Heart right ventricle (tissue), 16 donors: ENCODE measurements at regions not wholly inside any gene's neighbourhood (a gene's known extent, or its start where the extent isn't known, plus 50 kb on each side); places are given as distances from the start of the nearest gene placed in this dataset.

Source experiments
- ATAC-seq, 8 donors: fragments of 200-7000 bp; cut with Tn5 transposase; one replicate each; pipeline ENCODE4 v1.9.1; 2020; ENCODE audit warnings: mild to moderate bottlenecking in 8 of 8, moderate library complexity in 8 of 8, moderate number of reproducible peaks in 1 of 8
- DNase-seq, 2 donors: peaks; one replicate each; pipeline ENCODE4 v3.0.0-alpha.2; 2020
- H3K27ac ChIP-seq, 10 donors: fragments of 200-600 bp; sonication (generic) in 2 of 10; one replicate each; pipeline versions ENCODE4 v1.5.0 to v1.8.0; 2020 to 2022; ENCODE audit warnings: mild to moderate bottlenecking in 3 of 10
- H3K27me3 ChIP-seq, 7 donors: fragments of 200-600 bp; one replicate each; pipeline ENCODE4 v1.8.0; 2021 to 2022; ENCODE audit warnings: mild to moderate bottlenecking in 2 of 7
- H3K36me3 ChIP-seq, 9 donors: fragments of 200-600 bp; sonication (generic) in 1 of 9; one replicate each; pipeline versions ENCODE4 v1.5.0 to v1.8.0; 2020 to 2022; ENCODE audit warnings: mild to moderate bottlenecking in 2 of 9
- H3K4me1 ChIP-seq, 9 donors: fragments of 200-600 bp; sonication (generic) in 1 of 9; one replicate each; pipeline versions ENCODE4 v1.5.0 to v1.8.0; 2020 to 2022; ENCODE audit warnings: mild to moderate bottlenecking in 4 of 9
- H3K4me3 ChIP-seq, 10 donors: fragments of 200-600 bp; sonication (generic) in 2 of 10; one replicate each; pipeline versions ENCODE4 v1.5.0 to v1.8.0; 2020 to 2022; ENCODE audit warnings: mild to moderate bottlenecking in 7 of 10, moderate library complexity in 2 of 10
- H3K9me3 ChIP-seq, 11 donors: fragments of 200-600 bp in 10 of 11; sonication (generic) in 2 of 11; one replicate each; pipeline versions ENCODE4 v1.5.0 to v1.8.0; 2013 to 2022; ENCODE audit warnings: mild to moderate bottlenecking in 2 of 11, control low read depth in 1 of 11, moderate library complexity in 1 of 11
- WGBS, 2 donors: extraction: QIAGEN DNeasy Blood & Tissue Kit; methylation state at CpG; one replicate each; pipeline ENCODE4 v1.1.7; 2013; ENCODE audit warnings: inconsistent platforms in 1 of 2; 5-methylcytosine and 5-hydroxymethylcytosine counted together
- intact Hi-C, 10 donors: fragments of 100-400 bp; cut with DNase I; formaldehyde crosslinking; loops; one replicate each; pipeline versions ENCODE4 v1.11.1 to v1.14.2; 2022
- TF ChIP-seq, protein P1 (sequence below), 9 donors: fragments of 200-600 bp; sonication (generic) in 2 of 9; IDR thresholded peaks; one replicate each; pipeline versions ENCODE4 v1.5.0 to v1.8.0; 2021 to 2022; ENCODE audit warnings: antibody characterized with exemption in 9 of 9, mild to moderate bottlenecking in 5 of 9, moderate library complexity in 1 of 9
- donor health status: Arrhythmogenic right ventricular cardiomyopathy.
- donor health status: ischemic (EF 13 %, LVEDD 7.1; RV severe dilation, severe dysfunction).
- donor health status: healthy with polysubstance abuse.
- donor health status: DM: no; HTN: yes; CAD: no.
- donor health status: DM: no; HTN: no; CAD: no.
- donor health status: ischemic (EF 25% LVEDD 6.9; RV normal size, moderate dysfunction).
- donor health status: ischemic (EF 25% LVEDD 5.7; RV mildly dilated, moderate dysfunction).
- donor health status: healthy.
- donor health status: DM: yes; HTN: yes; CAD: no.
- donor health status: Ischemic cardiomyopathy.
- donor health status: ischemic (EF 35%, LVEDD 5.7; RV mildly dilated, moderate dysfunction).
- donor health status: nonischemic (EF 11% LVEDD 7.7; RV severe dilation, severe dysfunction).
- donor health status: DM: yes; HTN: yes; CAD: no.
- donor health status: PGD.
- donor health status: ischemic (EF 29% LVEDD 5.4; RV normal size, mild dysfunction).
- donor health status: nonischemic (EF 23%, LVEDD 6.1; RV moderate dilation, normal function).

DNA sequence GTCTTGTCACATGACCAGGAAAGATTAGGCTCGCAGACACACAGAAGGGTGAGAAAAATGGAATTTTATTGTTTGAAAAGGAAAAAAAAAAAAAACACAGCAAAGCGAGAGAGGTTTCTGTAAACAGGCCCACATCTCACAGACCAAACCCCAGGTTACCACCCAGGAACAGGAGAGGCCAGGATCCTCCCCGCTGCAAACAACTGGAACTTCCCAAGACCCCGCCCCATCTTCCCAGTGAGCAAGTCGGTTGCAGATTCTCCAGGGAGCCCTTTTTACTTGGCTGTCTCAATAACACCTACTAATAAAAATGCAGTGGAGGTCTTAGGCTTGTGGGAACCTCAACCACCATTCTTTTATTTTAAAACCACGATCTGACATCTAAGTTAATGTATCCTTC, 84.7 kb upstream of the ETS2 start:
- WGBS, 2 donors, result 75 to 82% methylated on average over 6 of the region's 6 CpGs
- peaks cover 0 to 18% (median 14%) of the 10 kb centered on the region in 11 donors for H3K9me3 ChIP-seq
- intact Hi-C loops, result no loop called here
- no peak overlapping the region for H3K27ac ChIP-seq
- no peak overlapping the region for H3K4me3 ChIP-seq
- TF ChIP-seq, protein P1, sequence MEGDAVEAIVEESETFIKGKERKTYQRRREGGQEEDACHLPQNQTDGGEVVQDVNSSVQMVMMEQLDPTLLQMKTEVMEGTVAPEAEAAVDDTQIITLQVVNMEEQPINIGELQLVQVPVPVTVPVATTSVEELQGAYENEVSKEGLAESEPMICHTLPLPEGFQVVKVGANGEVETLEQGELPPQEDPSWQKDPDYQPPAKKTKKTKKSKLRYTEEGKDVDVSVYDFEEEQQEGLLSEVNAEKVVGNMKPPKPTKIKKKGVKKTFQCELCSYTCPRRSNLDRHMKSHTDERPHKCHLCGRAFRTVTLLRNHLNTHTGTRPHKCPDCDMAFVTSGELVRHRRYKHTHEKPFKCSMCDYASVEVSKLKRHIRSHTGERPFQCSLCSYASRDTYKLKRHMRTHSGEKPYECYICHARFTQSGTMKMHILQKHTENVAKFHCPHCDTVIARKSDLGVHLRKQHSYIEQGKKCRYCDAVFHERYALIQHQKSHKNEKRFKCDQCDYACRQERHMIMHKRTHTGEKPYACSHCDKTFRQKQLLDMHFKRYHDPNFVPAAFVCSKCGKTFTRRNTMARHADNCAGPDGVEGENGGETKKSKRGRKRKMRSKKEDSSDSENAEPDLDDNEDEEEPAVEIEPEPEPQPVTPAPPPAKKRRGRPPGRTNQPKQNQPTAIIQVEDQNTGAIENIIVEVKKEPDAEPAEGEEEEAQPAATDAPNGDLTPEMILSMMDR (IDR thresholded peaks at IDR 0.05), result no peak
- no peaks in the 10 kb centered on the region for H3K4me1 ChIP-seq
- no peaks in the 10 kb centered on the region for H3K27me3 ChIP-seq
- no peaks in the 10 kb centered on the region for H3K36me3 ChIP-seq
- DNase-seq (no peak), ATAC-seq (no peak)

DNA sequence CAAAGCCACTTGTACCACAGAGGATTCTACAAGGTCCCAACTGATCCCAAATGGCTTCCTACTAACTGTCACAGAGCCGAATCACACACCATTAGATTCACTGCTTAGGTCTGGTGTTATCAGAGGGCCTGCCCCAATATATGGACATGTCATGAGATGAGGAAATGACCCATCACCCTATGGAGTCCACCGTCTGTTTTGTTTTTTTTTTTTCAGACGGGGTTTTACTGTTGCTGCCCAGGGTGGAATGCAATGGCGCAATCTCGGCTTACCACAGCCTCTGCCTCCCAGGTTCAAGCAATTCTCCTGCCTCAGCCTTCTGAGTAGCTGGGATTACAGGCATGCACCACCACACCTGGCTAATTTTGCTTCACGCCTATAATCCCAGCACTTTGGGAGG, 83.8 kb upstream of the ETS2 start:
- DNase-seq (no peak), ATAC-seq (no peak)
- WGBS, 2 donors, result 88% methylated on average over 6 of the region's 6 CpGs
- TF ChIP-seq, protein P1 (IDR thresholded peaks at IDR 0.05), result no peak
- Histone ChIP-seq H3K4me3 (no peak overlapping the region), H3K4me1 (no peaks in the 10 kb centered on the region), H3K27ac (no peak overlapping the region), H3K36me3 (no peaks in the 10 kb centered on the region), H3K27me3 (no peaks in the 10 kb centered on the region), H3K9me3 (peaks cover 0 to 23% (median 14%) of the 10 kb centered on the region in 11 donors)
- intact Hi-C loops, result no loop called here

GRCh38 chr21:38725196-38726157, 80.3 kb upstream of the ETS2 start:
- ATAC-seq (no peak), DNase-seq (no peak)
- no peak overlapping the region for H3K27ac ChIP-seq
- H3K4me1 ChIP-seq, result no peaks in the 10 kb centered on the region
- peaks cover 0 to 23% (median 14%) of the 10 kb centered on the region in 11 donors for H3K9me3 ChIP-seq
- no peaks in the 10 kb centered on the region for H3K27me3 ChIP-seq
- intact Hi-C loops, result loop anchor here in 1 of 10 donors (5.0 kb wide), 1 partner anchor 218 kb away; no protein-coding TSS in a partner anchor
- H3K36me3 ChIP-seq, result no peaks in the 10 kb centered on the region
- H3K4me3 ChIP-seq, result no peak overlapping the region
- WGBS, 2 donors, result 91 to 93% methylated on average over 5 of the region's 5 CpGs
- TF ChIP-seq, protein P1 (IDR thresholded peaks at IDR 0.05), result no peak

DNA sequence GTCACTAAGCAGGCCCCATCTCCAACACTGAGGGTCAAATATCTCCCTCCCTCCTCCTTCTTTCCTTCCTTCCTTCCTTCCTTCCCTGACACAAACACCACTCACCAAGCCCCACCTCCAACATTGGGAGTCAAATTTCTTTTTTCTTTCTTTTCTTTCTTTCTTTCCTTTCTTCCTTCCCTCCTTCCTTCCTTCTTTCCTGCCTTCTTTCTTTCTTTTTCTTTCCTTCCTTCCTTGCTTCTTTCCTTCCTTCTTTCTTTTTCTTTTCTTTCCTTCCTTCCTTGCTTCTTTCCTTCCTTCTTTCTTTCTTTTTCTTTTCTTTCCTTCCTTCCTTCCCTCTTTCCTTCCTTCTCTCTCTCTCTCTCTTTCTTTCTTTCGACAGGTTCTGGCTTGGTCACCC, 79.2 kb upstream of the ETS2 start:
- Histone ChIP-seq H3K36me3 (no peaks in the 10 kb centered on the region), H3K27ac (no peak overlapping the region), H3K4me3 (no peak overlapping the region), H3K9me3 (peaks cover 0 to 23% (median 14%) of the 10 kb centered on the region in 11 donors), H3K4me1 (no peaks in the 10 kb centered on the region), H3K27me3 (no peaks in the 10 kb centered on the region)
- ATAC-seq (no peak), DNase-seq (no peak)
- 93 to 97% methylated on average over 1 of the region's 1 CpG for WGBS, 2 donors
- intact Hi-C loops, result loop anchor here in 1 of 10 donors (5.0 kb wide), 1 partner anchor 219 kb away; no protein-coding TSS in a partner anchor
- TF ChIP-seq, protein P1 (IDR thresholded peaks at IDR 0.05), result no peak
